T-helper 17 cell (primary cell): ENCODE measurements at regions not wholly inside any gene's neighbourhood (a gene's known extent, or its start where the extent isn't known, plus 50 kb on each side); places are given as distances from the start of the nearest gene placed in this dataset.
"Not testable (repeated sequence)": the region's sequence is repeated elsewhere in the genome, so short reads cannot be mapped to it uniquely, and the experiment has no call there.

ENCODE experiments used
- ATAC-seq: fragments of 150-1000 bp; cut with Tn5 transposase; 2 replicates; pipeline ENCODE4 v1.10.0; 2021; ENCODE audit warnings: mild to moderate bottlenecking, moderate library complexity
- DNase-seq, 3 donors: peaks; one replicate each; pipeline versions ENCODE4 v3.0.0 to v3.0.0-alpha.2; 2020 to 2021
- H3K9me3 ChIP-seq: one replicate; pipeline ENCODE4 v1.7.0; 2013; ENCODE audit warnings: low read length, mild to moderate bottlenecking; ENCODE audit not compliant: control insufficient read depth, poor library complexity, severe bottlenecking
- H3K27ac Mint-ChIP-seq: one replicate; pipeline ENCODE4 v1.8.0; 2022; ENCODE audit warnings: mild to moderate bottlenecking, moderate library complexity, mixed read lengths
- H3K27me3 Mint-ChIP-seq: one replicate; pipeline ENCODE4 v1.8.0; 2022; ENCODE audit warnings: mixed read lengths
- H3K36me3 Mint-ChIP-seq: one replicate; pipeline ENCODE4 v1.8.0; 2022; ENCODE audit warnings: low read depth, mixed read lengths
- H3K4me1 Mint-ChIP-seq: one replicate; pipeline ENCODE4 v1.8.0; 2022; ENCODE audit warnings: mild to moderate bottlenecking, mixed read lengths
- H3K4me3 Mint-ChIP-seq: one replicate; pipeline ENCODE4 v1.8.0; 2022; ENCODE audit warnings: mild to moderate bottlenecking, moderate library complexity, mixed read lengths

DNA sequence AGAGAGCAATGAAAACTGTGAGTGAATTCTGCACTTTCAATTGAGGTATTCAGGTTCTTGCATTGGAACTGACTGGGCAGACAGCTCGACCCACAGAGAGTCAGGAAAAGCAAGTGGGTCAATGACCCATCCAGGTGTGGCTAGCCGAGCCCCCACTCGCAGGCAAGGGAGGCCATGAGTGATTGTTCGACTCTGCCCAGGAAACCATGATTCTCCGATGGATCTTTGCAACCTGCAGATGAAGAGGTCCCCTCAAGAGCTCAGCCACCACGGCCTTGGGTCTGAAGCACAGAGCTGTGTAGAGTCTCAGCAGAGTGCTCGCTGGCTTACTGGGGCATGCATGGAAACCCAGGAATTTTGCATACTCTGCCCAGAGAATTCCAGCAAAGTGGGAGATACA is 4215.4 kb upstream of the OR11H1 start:
- H3K27ac Mint-ChIP-seq, H3K9me3 ChIP-seq, H3K4me3 Mint-ChIP-seq, ATAC-seq, DNase-seq, H3K4me1 Mint-ChIP-seq, H3K27me3 Mint-ChIP-seq, H3K36me3 Mint-ChIP-seq: not testable (repeated sequence)

DNA sequence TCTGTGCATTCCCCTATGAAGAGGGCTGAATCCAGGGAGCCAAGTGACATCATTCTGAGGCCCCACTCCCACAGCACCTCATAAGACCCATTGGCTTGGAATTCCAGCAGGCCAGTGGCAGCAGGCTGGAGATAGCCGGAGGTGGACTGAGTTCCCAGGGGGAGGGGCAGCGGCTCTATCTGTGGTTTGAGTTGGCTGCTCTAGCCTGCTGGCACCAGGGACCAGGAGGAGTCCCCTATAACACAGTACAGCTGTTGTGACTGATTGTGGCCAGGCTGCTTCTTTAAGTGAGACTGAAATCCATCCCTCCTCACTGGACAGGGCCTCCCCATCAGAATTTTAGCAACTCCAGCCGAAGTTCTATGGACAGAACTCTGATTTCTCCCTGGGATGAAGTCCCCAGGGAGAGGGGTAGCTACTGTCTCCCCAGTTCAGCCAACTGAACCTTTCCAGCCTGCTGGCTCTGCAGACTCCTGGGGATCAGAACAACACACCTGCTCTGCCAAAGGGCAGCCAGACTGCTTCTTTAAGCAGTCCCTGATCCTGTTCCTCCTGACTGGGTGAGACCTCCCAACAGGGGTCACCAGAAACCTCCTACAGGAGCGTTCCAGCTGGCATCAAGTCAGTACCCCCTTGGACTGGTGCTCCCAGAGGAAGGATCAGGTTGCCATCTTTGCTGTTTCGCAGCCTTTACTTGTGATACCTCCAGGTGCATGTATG is 4214.8 kb upstream of the OR11H1 start:
- not testable (repeated sequence) for H3K4me3 Mint-ChIP-seq, ATAC-seq, DNase-seq, H3K36me3 Mint-ChIP-seq, H3K27ac Mint-ChIP-seq, H3K9me3 ChIP-seq, H3K27me3 Mint-ChIP-seq, H3K4me1 Mint-ChIP-seq

DNA sequence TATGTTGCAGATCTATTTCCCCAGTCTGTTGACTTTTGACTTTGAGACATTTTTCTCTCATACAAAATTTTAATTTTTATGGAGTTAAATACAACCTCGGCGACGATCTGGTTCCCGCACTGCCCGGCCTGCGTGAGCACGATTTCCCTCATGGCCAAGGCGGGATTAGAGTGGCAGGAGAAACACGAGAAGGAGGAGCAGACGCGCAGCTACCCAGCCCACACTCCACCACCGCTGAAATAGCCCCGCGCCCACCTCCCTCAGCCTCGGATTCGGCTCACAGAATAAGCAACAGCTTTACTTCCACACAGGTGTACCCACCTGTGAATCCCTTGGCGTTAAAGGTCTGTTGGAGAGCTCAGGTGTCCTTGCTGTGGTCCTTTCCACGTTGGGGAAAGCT is 4209.4 kb upstream of the OR11H1 start:
- not testable (repeated sequence) for H3K27ac Mint-ChIP-seq, ATAC-seq

DNA sequence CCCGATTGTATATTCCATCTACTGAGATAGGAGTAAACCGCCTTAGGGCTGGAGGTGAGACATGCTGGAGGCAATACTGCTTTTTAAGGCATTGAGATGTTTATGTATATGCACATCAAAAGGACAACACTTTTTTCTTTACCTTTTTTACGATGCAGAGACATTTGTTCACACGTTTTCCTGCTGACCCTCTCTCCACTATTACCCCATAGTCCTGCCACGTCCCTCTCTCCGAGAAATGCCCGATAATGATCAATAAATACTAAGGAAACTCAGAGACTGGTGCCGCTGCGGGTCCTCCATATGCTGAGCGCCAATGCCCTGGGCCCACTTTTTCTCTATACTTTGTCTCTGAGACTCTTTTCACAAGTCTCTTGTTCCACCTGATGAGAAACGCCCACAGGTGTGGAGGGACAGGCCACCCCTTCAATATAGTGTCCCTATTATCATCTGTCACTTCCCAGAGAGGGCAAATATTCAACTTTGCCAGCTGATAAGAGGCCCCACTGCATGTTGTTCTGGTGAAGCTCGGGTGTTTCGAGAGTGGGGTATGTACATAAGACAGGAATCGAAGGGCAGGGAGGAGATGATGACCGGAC is 4203.5 kb upstream of the OR11H1 start:
- H3K9me3 ChIP-seq, H3K36me3 Mint-ChIP-seq, ATAC-seq, H3K27ac Mint-ChIP-seq, DNase-seq, H3K4me1 Mint-ChIP-seq, H3K4me3 Mint-ChIP-seq, H3K27me3 Mint-ChIP-seq: not testable (repeated sequence)

More for the DNA sequence above, 4209.4 kb upstream of the OR11H1 start:
- H3K36me3 Mint-ChIP-seq, H3K27me3 Mint-ChIP-seq, DNase-seq, H3K4me1 Mint-ChIP-seq, H3K9me3 ChIP-seq, H3K4me3 Mint-ChIP-seq: not testable (repeated sequence)

DNA sequence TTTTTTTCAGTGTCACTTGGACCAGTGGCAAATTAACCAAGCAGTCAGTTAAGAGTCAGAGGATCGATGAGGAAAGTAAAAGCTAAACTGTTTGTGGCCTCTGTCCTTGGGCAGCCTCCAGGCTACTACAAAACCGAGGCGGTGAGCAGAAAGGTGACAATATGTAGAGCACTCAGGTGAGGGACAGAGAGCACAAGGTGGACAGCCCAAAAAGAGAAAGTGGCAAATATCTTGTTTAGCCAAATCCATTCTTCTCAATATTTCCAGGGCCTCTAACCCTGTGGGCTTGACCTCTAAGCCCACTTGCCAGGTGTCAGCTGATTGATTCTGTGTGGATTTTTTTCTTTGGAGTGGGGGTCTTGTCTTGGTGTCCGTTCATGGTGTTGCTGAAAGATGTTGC is 4202.2 kb upstream of the OR11H1 start:
- Mint-ChIP-seq H3K36me3 (no peaks in the 10 kb centered on the region), H3K4me3 (no peak overlapping the region)

DNA sequence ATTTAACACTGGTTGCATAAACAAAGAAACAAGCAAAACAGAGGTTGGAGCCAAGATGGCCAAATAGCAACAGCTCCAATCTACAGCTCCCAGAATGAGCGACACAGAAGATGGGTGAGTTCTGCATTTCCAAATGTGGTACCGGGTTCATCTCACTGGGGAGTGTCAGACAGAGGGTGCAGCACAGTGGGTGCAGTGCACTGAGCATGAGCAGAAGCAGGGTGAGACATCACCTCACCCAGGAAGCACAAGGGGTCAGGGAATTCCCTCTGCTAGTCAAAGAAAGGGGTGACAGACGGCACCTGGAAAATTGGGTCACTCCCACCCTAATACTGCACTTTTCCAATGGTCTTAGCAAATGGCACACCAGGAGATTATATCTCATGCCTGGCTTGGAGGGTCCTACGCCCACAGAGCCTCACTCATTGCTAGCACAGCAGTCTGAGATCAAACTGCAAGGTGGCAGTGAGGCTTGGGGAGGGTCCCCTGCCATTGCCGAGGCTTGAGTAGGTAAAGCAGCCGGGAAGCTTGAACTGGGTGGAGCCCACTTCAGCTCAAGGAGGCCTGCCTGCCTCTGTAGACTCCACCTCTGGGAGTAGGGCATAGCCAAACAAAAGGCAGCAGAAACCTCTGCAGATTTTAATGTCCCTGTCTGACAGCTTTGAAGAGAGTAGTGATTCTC is 4186.5 kb upstream of the OR11H1 start:
- ATAC-seq, H3K9me3 ChIP-seq, H3K36me3 Mint-ChIP-seq, H3K4me3 Mint-ChIP-seq, H3K4me1 Mint-ChIP-seq, DNase-seq, H3K27me3 Mint-ChIP-seq, H3K27ac Mint-ChIP-seq: not testable (repeated sequence)

More for the DNA sequence above, 4202.2 kb upstream of the OR11H1 start:
- no peak overlapping the region for H3K27ac Mint-ChIP-seq
- H3K9me3 ChIP-seq = no peaks in the 10 kb centered on the region
- no peaks in the 10 kb centered on the region for H3K27me3 Mint-ChIP-seq
- ATAC-seq (no peak), DNase-seq (no peak)
- no peaks in the 10 kb centered on the region for H3K4me1 Mint-ChIP-seq

DNA sequence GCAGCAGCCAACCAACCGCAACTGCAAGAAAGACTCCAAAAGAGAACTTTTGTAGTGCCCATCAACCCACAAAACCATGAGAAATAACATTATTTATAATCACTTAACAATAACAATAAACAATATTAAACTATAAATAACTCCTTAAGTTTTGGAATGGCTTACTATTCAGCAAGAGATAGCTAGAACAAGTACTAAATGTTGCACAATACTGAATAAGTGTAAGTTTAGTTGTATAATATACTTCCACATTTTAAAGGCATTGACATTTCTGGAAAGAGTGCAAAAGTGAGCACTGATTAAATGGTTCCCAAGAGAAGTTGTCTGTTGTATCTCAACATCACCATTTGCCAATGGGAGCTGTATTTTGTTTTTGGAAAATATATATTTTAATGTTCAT is 4176.8 kb upstream of the OR11H1 start:
- H3K36me3 Mint-ChIP-seq, H3K4me1 Mint-ChIP-seq, H3K27ac Mint-ChIP-seq, H3K27me3 Mint-ChIP-seq, H3K4me3 Mint-ChIP-seq, H3K9me3 ChIP-seq, ATAC-seq, DNase-seq: not testable (repeated sequence)

DNA sequence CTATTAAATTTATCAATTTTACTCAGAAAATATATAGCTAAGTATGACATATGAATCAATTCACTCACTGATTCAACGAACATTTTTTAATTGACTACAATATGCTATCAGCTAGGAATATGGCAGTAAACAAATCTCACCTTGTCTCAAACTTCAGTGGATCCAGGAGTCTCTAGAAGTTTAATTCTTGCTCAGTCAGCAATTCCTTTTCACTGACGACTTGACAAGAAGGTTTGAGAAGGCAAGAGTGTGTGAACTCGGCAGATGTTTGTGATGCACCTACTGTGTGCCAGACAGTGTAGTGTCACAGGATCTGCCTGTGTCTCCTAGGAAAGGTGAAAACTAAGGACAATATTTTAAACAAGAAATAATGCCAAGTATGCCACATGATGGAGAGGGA is 4175.7 kb upstream of the OR11H1 start:
- not testable (repeated sequence) for H3K27me3 Mint-ChIP-seq, ATAC-seq, H3K4me1 Mint-ChIP-seq, H3K27ac Mint-ChIP-seq, DNase-seq, H3K4me3 Mint-ChIP-seq, H3K9me3 ChIP-seq, H3K36me3 Mint-ChIP-seq

DNA sequence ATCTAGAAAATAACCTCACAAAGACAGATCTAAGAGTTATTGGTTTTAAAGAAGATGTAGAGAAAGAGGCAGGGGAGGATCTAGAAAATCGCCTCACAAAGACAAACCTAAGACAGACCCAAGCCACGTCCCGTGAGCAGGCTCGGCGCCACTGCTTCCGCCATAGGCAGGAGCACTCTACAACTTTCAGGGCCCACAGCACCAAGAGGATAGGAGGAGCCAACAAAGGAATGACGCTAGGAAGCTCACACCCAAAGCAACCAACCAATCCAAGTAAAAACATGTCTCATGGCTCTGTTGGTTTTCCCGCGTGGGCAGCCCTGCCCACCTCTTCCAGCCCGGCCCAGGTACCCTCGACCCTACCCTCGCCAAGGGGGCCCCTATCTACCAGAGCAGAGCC is 4167.4 kb upstream of the OR11H1 start:
- no peak for DNase-seq
- Mint-ChIP-seq H3K4me1 (no peaks in the 10 kb centered on the region), H3K27me3 (no peaks in the 10 kb centered on the region), H3K27ac (no peak overlapping the region), H3K4me3 (no peak overlapping the region), H3K36me3 (no peaks in the 10 kb centered on the region)
- ATAC-seq = no peak
- no peaks in the 10 kb centered on the region for H3K9me3 ChIP-seq

DNA sequence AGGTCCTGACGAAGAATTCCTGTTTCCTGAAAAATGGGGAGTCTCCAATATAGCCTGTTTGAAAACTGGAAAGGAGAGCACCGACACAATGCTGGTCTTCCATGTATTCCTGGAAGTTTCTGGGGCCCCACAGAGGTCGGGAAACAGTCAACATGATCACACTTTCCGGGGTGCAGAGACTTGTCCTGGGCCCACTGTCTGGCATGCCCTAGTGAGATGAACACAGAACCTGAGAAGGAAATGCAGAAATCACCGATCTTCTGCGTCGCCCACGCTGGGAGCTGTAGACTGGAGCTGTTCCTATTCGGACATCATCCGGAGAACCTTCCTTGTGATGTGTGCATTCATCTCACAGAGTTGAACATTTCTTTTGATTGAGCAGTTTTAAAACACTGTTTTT is 4166.5 kb upstream of the OR11H1 start:
- not testable (repeated sequence) for H3K36me3 Mint-ChIP-seq, DNase-seq, H3K4me3 Mint-ChIP-seq, H3K27me3 Mint-ChIP-seq, H3K9me3 ChIP-seq, H3K27ac Mint-ChIP-seq, H3K4me1 Mint-ChIP-seq, ATAC-seq

DNA sequence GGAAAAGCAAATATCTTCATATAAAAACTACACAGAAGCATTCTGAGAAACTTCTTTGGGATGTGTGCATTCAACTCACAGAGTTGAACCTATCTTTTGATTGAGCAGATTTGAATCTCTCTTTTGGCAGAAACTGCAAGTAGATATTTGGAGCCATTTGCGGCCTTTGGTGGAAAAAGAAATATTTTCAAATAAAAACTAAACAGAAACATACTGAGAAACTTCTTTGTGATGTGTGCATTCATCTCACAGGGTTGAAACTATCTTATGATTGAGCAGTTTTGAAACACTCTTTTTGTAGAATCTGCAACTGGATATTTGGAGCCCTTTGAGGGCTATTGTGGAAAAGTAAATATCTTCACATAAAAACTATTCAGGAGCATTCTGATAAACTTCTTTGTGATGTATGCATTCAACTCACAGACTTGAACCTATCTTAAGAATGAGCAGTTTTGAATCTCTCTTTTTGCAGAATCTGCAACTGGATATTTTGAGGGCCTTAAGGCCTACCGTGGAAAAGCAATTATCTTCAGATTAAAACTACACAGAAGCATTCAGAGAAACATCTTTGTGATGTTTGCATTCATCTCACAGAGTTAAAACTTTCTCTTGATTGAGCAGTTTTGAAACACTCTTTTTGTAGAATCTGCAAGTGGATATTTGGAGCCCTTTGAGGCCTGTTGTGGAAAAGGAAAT is 4158.2 kb upstream of the OR11H1 start:
- not testable (repeated sequence) for H3K27me3 Mint-ChIP-seq, H3K27ac Mint-ChIP-seq, H3K36me3 Mint-ChIP-seq, H3K9me3 ChIP-seq, H3K4me1 Mint-ChIP-seq, H3K4me3 Mint-ChIP-seq, DNase-seq, ATAC-seq

DNA sequence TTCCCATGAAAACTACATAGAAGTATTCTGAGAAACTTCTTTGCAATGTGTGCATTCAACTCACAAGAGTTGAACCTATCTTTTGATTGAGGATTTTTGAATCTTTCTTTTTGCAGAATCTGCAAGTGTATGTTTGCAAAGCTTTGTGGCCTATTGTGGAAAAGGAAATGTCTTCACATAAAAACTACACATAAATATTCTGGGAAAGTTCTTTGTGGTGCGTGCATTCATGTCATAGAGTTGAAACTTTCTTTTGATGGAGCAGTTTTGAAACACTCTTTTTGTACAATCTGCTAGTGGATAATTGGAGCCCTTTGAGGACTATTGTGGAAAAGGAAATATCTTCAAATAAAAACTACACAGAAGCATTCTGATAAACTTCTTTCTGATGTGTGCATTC is 4157.7 kb upstream of the OR11H1 start:
- ATAC-seq, DNase-seq, H3K9me3 ChIP-seq, H3K4me3 Mint-ChIP-seq, H3K27me3 Mint-ChIP-seq, H3K27ac Mint-ChIP-seq, H3K36me3 Mint-ChIP-seq, H3K4me1 Mint-ChIP-seq: not testable (repeated sequence)
